SU-DHL-6 (cell line): ENCODE measurements at regions not wholly inside any gene's neighbourhood (a gene's known extent, or its start where the extent isn't known, plus 50 kb on each side); places are given as distances from the start of the nearest gene placed in this dataset.

Source experiments
- H2AFZ ChIP-seq: fragments of 200-600 bp; sonication (generic); 2 replicates; pipeline ENCODE4 v1.6.1; 2014; ENCODE audit warnings: low read depth, mild to moderate bottlenecking, moderate library complexity, mixed read lengths, antibody characterized with exemption, low read length; ENCODE audit not compliant: severe bottlenecking
- H3F3A ChIP-seq: fragments of 200-600 bp; shearing (Covaris generic); 2 replicates; pipeline ENCODE4 v1.6.0; 2016; ENCODE audit warnings: antibody characterized with exemption, mild to moderate bottlenecking; ENCODE audit not compliant: insufficient read depth
- H3K27ac ChIP-seq: fragments of 200-600 bp; sonication (generic); 2 replicates; pipeline ENCODE4 v1.5.1; 2016; ENCODE audit warnings: low read depth, mild to moderate bottlenecking, low read length, moderate library complexity, mixed read lengths
- H3K27me3 ChIP-seq: fragments of 200-600 bp; sonication (generic), shearing (Covaris generic); 2 replicates; pipeline ENCODE4 v1.6.0; 2014; ENCODE audit warnings: mild to moderate bottlenecking, low read length
- H3K36me3 ChIP-seq: fragments of 200-600 bp; sonication (generic); 2 replicates; pipeline ENCODE4 v1.6.1; 2014; ENCODE audit warnings: mild to moderate bottlenecking, low read length, mixed read lengths
- H3K4me2 ChIP-seq: fragments of 300-600, 200-600 bp; shearing (Covaris generic), sonication (generic); 2 replicates; pipeline ENCODE4 v1.6.0; 2014; ENCODE audit warnings: low read length, low read depth, mild to moderate bottlenecking; ENCODE audit not compliant: poor library complexity, severe bottlenecking
- H3K4me3 ChIP-seq: fragments of 200-600 bp; sonication (generic); 2 replicates; pipeline ENCODE4 v1.5.1; 2014; ENCODE audit warnings: antibody characterized with exemption, low read length, mild to moderate bottlenecking, mixed read lengths; ENCODE audit not compliant: insufficient read depth, poor library complexity, severe bottlenecking
- H3K79me2 ChIP-seq: fragments of 200-600 bp; sonication (generic); 2 replicates; pipeline ENCODE4 v1.6.1; 2014; ENCODE audit warnings: mild to moderate bottlenecking, low read length, moderate library complexity; ENCODE audit not compliant: insufficient read depth
- H3K9ac ChIP-seq: fragments of 200-600 bp; sonication (generic); 2 replicates; pipeline ENCODE4 v1.7.0; 2014; ENCODE audit warnings: mild to moderate bottlenecking, low read length
- H3K9me2 ChIP-seq: fragments of 200-600 bp; sonication (generic); replicated peaks from 2 replicates; pipeline ENCODE4 v1.6.1; 2014; ENCODE audit warnings: low read length; ENCODE audit not compliant: insufficient read depth
- H3K9me3 ChIP-seq: fragments of 200-600 bp; sonication (generic); 2 replicates; pipeline ENCODE4 v1.6.1; 2014; ENCODE audit warnings: low read length, mixed read lengths; ENCODE audit not compliant: insufficient read depth
- H4K20me1 ChIP-seq: fragments of 200-600 bp; sonication (generic); 2 replicates; pipeline ENCODE4 v1.6.1; 2014; ENCODE audit warnings: low read depth, mild to moderate bottlenecking, antibody characterized with exemption, low read length, moderate library complexity, mixed read lengths
- EZH2phosphoT487 ChIP-seq: fragments of 200-600 bp; sonication (generic), shearing (Covaris generic); conservative IDR thresholded peaks from 2 replicates; pipeline ENCODE4 v1.6.1; 2018; ENCODE audit warnings: mild to moderate bottlenecking, antibody characterized with exemption, low read length, moderate library complexity, mixed read lengths
- TF ChIP-seq, protein P1 (sequence below): fragments of 200-600 bp; sonication (generic); IDR thresholded peaks from one replicate; pipeline ENCODE4 v1.5.1; 2017; ENCODE audit warnings: antibody characterized with exemption, mild to moderate bottlenecking, low read length, moderate library complexity; ENCODE audit not compliant: insufficient read depth, poor library complexity, severe bottlenecking

DNA sequence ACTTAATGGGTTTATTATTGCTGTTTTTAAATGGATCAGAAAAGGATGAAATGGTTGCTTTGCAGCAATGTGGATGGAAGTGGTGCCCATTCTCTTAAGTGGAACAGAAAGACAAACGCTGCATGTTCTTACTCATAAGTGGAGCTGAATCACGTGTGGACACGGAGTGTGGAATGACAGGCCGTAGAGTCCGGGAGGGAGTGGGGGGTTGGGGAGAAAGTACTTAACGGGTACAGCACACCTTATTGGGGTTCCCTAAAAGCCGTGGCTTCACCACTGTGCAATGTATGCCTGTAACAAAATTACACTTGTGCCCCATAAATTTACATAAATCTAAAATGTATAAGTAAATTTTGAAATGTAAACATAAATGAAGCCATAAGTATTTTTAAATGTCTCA lies 64.0 kb upstream of the CTDP1 start:
- Histone ChIP-seq H3K4me2 (no peak overlapping the region), H3K9ac (no peak overlapping the region), H3F3A (no peaks in the 10 kb centered on the region), H3K27ac (no peak overlapping the region), H3K9me2 (no peaks in the 10 kb centered on the region), H2AFZ (no peak overlapping the region), H3K27me3 (no peaks in the 10 kb centered on the region), H3K4me3 (no peak overlapping the region), H4K20me1 (no peaks in the 10 kb centered on the region), H3K36me3 (no peaks in the 10 kb centered on the region), H3K79me2 (no peaks in the 10 kb centered on the region), H3K9me3 (no peaks in the 10 kb centered on the region)
- TF ChIP-seq EZH2phosphoT487, result no peak
- TF ChIP-seq, protein P1, sequence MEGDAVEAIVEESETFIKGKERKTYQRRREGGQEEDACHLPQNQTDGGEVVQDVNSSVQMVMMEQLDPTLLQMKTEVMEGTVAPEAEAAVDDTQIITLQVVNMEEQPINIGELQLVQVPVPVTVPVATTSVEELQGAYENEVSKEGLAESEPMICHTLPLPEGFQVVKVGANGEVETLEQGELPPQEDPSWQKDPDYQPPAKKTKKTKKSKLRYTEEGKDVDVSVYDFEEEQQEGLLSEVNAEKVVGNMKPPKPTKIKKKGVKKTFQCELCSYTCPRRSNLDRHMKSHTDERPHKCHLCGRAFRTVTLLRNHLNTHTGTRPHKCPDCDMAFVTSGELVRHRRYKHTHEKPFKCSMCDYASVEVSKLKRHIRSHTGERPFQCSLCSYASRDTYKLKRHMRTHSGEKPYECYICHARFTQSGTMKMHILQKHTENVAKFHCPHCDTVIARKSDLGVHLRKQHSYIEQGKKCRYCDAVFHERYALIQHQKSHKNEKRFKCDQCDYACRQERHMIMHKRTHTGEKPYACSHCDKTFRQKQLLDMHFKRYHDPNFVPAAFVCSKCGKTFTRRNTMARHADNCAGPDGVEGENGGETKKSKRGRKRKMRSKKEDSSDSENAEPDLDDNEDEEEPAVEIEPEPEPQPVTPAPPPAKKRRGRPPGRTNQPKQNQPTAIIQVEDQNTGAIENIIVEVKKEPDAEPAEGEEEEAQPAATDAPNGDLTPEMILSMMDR, result no peak

DNA sequence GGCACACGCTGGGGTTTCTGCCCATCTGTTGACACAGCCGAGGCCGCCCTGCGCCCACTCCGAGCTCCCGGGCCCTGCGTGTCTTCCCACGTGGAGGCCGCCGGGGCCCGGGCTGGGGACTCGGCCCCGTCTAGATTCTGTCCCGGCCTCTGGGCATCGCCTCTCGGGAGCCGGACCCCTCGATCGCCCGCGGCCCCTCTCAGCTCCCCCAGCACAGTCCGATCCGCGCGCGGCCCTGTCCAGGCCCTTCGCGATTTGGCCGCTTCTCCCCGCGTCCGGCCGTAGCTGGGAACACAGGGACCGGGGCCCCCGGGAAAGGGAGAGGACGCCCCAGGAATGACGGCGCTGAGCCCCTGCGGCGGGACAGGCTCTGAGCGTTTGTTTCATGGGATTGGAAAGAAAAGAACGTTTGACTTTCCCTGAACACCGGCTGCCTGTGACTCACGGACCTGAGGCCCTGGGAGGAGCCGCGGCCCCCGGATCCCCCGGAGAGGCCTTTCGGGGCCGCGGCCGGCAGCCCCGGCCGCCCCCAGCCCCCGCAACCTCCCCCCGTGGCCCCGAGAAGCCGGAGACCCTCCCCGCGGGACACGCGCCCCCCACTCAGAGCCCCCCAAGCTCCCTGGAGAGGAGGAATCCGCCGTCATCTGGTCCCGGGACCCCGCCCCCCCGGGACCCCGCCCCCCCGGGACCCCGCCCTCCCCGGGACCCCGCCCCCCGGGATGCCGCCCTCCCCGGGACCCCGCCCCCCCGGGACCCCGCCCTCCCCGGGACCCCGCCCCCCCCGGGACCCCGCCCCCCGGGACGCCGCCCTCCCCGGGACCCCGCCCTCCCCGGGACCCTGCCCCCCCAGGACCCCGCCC lies 62.7 kb upstream of the CTDP1 start:
- H3K4me3 ChIP-seq, result no peak overlapping the region
- no peak overlapping the region for H2AFZ ChIP-seq
- H3K4me2 ChIP-seq, result no peak overlapping the region

DNA sequence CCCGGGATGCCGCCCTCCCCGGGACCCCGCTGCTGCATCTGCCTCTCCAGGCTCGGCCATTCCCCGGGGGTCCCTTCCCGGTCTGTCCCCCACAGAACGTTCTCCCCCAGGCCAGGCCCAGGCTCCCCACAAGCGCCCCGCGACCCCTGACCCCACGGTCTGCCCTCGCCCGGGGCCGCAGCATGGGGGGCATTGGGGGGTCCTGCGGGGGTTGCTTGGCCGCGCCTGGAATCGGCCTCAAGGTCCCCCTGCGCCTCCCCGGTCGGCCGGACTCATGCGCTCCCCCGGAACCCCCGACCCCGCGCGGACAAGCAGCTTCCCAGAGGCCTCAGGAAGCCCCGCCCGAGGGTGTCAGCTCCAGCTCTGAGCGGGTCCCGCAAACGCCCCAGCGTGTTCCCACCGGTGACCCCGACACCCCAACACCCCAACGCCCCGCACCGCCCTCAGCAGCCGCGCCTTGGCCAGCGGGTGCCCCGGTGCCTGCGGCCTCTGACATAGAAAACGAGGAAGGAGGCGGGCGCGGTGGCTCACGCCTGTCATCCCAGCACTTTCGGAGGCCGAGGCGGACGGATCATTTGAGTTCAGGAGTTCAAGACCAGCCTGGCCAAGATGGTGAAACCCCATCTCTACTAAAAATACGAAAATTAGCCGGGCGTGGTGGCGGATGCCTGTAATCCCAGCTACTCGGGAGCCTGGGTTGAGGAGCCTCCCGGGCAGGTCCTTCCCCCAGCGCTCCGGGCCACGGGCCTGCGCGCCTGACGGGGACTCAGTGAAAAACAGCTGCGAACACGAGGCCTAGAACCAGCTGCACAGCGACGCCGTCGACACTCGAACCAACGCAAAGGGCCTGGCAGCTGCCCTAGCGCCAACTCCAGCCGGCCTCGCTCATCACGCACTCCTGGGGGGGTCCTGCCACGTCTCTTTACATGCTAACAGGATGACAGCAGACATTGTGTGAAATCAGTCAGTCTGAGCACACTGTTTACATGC lies 61.8 kb upstream of the CTDP1 start:
- no peak for TF ChIP-seq EZH2phosphoT487
- TF ChIP-seq, protein P1, result no peak
- H3K9me2 ChIP-seq, result no peaks in the 10 kb centered on the region
- no peak overlapping the region for H3K9ac ChIP-seq
- no peak overlapping the region for H3K4me2 ChIP-seq
- no peaks in the 10 kb centered on the region for H4K20me1 ChIP-seq
- no peaks in the 10 kb centered on the region for H3K9me3 ChIP-seq
- H3K4me3 ChIP-seq, result no peak overlapping the region
- no peaks in the 10 kb centered on the region for H3K36me3 ChIP-seq
- H2AFZ ChIP-seq, result no peak overlapping the region
- H3K27ac ChIP-seq, result no peak overlapping the region
- H3K27me3 ChIP-seq, result no peaks in the 10 kb centered on the region
- H3F3A ChIP-seq, result no peaks in the 10 kb centered on the region
- no peaks in the 10 kb centered on the region for H3K79me2 ChIP-seq

More for the DNA sequence above, 62.7 kb upstream of the CTDP1 start:
- Histone ChIP-seq H3K9me2 (no peaks in the 10 kb centered on the region), H3F3A (no peaks in the 10 kb centered on the region), H3K27me3 (no peaks in the 10 kb centered on the region), H4K20me1 (no peaks in the 10 kb centered on the region), H3K27ac (no peak overlapping the region), H3K79me2 (no peaks in the 10 kb centered on the region), H3K36me3 (no peaks in the 10 kb centered on the region), H3K9me3 (no peaks in the 10 kb centered on the region), H3K9ac (no peak overlapping the region)
- TF ChIP-seq EZH2phosphoT487, result no peak
- TF ChIP-seq, protein P1, result no peak
